A673 (cell line): ENCODE measurements at regions not wholly inside any gene's neighbourhood (a gene's known extent, or its start where the extent isn't known, plus 50 kb on each side); places are given as distances from the start of the nearest gene placed in this dataset.

Experiments used
- EZH2 ChIP-seq: fragments of 200-600 bp; sonication (generic); IDR thresholded peaks from 2 replicates; pipeline ENCODE4 v1.6.1; 2017; ENCODE audit warnings: borderline replicate concordance, low read depth, mild to moderate bottlenecking, mixed read lengths, antibody characterized with exemption, low read length; ENCODE audit not compliant: poor library complexity, severe bottlenecking
- TF ChIP-seq, protein P1 (sequence below): fragments of 300-800, 200-600 bp; sonication (generic); conservative IDR thresholded peaks from 2 replicates; pipeline ENCODE4 v1.5.1; 2017; ENCODE audit warnings: low read depth, mild to moderate bottlenecking, antibody characterized with exemption, low read length, moderate library complexity, mixed read lengths

DNA sequence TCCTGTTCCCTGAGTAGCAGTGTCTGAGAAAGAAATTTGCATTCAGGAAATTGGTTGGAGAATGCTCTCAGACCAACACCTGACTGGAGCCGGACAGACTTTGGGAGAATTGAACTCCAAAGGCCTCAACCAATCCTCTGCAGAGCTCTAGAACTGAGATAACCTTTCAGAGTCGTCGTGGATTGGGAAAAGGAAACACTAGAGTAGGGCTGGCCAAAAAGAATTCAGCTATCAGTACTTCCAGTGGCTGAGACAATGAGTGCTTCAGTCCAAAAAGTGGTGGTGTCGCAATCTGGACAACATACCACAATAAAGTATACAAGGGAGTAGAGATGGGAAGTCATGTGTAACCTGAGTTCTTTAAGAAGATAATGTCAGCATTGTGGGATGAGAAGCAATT lies 377.1 kb downstream of the SLC16A7 start:
- no peak for TF ChIP-seq EZH2
- TF ChIP-seq, protein P1, sequence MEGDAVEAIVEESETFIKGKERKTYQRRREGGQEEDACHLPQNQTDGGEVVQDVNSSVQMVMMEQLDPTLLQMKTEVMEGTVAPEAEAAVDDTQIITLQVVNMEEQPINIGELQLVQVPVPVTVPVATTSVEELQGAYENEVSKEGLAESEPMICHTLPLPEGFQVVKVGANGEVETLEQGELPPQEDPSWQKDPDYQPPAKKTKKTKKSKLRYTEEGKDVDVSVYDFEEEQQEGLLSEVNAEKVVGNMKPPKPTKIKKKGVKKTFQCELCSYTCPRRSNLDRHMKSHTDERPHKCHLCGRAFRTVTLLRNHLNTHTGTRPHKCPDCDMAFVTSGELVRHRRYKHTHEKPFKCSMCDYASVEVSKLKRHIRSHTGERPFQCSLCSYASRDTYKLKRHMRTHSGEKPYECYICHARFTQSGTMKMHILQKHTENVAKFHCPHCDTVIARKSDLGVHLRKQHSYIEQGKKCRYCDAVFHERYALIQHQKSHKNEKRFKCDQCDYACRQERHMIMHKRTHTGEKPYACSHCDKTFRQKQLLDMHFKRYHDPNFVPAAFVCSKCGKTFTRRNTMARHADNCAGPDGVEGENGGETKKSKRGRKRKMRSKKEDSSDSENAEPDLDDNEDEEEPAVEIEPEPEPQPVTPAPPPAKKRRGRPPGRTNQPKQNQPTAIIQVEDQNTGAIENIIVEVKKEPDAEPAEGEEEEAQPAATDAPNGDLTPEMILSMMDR = no peak
